HT-29 (cell line): ENCODE measurements at regions not wholly inside any gene's neighbourhood (a gene's known extent, or its start where the extent isn't known, plus 50 kb on each side); places are given as distances from the start of the nearest gene placed in this dataset.

ENCODE experiments used
- DNase-seq: peaks from one replicate; pipeline ENCODE4 v3.0.0-alpha.2; 2015; ENCODE audit warnings: low spot score

DNA sequence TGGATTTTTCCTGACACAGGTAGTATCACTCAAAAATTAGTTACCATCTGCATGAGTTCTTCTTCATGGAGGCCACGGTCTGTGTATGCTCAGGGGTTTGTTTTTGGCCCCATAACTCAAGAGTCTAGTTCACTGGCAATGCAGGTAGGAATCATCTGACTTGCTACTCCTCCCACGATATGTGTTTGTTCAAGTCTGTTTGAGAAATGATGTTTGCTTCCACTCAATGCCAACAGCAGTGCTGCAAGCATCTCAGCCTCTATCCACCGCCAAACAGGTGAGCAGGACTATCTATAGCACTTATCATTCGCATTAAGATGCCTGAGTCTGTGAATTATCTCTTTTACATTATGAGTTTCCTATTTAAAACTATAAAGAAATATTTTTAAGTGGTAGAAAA lies 264.8 kb upstream of the PTGER4 start:
- DNase-seq: no peak

DNA sequence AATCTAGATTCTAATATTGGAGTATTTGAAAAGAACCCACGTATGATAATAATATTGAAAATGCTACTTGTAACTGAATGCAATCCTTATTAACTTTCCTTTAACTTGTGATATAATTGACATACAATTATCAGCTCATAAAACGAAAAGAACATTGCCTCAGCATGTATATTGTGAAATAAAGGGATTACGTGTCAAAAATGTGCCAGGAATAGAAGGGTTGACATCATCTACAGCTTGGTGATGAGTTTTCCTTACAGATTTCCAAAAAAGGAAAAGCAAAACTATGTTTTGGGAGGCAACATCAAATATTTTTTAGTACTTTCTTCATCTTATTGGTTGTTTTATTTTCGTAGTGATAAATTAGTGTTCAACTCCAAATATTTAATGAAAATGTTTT lies 266.0 kb upstream of the PTGER4 start:
- no peak for DNase-seq

DNA sequence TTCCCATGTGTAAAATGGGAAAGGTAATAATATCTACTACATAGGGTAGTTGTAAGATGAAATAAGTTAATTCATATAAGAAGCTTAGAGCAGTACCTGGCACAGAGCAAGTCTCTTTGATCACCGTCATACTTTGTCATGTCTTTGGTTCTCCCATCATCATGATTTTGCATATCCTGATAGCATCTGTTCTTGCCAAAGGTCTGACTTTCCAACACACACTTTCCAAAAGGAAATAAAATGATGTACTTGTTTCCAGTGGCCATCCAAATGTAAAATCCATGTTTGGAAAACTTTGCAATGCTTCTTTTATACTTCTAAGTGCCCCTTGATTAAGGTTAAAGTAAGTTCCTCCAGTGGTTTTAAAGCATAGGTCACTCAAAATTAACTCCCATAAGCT lies 266.9 kb upstream of the PTGER4 start:
- DNase-seq: no peak

DNA sequence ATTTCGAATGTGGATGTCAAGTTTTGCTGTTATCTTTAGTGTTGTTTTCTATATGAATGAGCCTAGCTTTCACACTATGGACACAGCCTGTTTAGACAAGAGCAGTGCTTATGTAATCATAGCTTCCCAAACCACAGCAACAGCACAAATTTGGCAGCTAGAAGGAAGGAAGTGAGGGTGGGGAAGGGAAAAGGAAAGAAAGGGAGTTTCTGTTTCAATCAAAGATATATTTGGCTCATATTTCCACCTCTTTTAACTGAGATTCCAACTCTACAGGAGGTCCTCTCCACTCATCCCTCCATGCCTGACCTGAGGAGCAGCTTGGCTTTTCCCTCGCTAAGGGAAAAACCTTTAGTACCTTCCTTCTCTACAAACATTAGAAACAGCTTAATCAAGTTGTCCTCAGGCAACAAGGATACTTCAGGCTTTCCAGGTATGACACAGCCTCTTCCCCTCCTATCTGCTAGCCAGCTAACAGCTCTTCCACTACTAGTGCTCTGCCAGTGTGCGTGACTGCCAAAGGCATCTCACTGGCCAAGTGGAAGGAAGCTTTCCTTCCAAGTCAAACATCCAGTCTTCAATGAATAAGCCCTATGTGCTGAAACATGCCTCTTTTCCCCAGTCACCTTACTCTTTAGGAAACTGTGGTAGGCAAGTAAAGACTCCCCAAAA lies 268.6 kb upstream of the PTGER4 start:
- no peak for DNase-seq

DNA sequence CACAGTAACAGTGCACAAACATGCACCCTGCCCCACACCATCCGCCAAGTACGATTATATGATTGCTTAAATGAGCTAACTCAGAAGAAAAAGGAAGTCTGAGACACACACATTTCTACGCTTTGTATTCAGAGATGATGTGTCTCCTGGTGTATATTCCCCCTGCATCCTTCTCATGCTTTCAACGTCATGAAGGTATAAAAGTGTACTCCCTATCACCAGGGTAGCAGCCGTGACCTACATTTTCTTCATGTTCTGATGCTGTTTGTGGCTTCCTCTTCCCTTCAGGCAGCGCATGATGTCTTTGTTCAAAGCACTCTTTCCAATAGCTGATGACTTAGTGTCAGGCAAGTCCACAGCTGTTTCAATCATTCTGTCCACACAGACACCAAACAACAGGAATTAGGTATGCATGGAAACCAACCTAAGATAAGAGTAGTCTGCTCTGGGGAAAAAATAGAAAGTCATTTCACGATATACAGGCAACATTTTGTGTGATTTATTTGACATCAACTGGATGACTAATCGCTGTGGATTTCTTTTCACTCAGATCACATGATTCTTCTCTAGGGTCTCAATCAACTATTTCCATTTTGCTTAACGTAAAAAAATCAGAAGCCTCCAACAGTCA lies 269.4 kb upstream of the PTGER4 start:
- no peak for DNase-seq

DNA sequence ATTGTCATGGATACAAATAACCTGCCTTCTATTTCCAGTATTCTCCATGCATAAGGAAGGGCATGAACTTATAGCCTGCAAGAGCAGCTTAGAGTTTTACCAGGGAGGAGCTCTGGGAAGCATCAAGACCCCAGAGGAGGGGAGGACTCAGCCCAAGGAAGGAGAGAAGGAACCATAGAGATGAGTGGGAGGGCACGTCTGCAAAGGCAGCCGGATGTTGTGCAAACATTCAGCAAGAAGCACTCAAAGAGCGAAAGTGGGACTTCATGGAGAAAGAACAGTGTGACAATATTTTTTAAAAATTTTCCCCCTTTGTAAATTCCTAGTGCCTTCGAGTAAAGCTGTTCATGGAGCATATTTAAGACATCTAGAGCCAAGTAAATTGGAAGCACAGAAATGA lies 270.1 kb upstream of the PTGER4 start:
- DNase-seq: no peak

DNA sequence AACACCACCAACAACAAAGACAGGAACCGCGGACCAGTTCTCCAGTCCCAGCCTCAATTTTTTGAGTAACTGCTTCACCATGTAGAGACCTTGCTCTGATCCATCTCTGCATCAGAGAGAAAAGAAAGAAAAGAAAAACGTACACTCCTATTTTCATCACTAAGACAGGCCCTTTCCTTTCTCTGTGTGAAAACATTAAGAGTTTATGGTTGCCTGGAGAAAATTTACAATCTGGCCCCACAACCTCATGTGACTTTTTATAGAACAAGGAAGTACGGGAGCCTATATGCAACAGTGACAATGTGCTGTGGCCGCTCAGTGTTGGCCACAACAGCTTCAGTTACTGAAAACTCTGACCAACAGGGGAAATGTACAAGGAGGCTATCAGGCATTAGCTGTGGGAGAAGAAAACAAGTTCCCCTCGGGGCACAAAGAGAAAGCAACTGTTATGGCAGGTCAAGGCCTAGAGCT lies 272.9 kb upstream of the PTGER4 start:
- DNase-seq: no peak

DNA sequence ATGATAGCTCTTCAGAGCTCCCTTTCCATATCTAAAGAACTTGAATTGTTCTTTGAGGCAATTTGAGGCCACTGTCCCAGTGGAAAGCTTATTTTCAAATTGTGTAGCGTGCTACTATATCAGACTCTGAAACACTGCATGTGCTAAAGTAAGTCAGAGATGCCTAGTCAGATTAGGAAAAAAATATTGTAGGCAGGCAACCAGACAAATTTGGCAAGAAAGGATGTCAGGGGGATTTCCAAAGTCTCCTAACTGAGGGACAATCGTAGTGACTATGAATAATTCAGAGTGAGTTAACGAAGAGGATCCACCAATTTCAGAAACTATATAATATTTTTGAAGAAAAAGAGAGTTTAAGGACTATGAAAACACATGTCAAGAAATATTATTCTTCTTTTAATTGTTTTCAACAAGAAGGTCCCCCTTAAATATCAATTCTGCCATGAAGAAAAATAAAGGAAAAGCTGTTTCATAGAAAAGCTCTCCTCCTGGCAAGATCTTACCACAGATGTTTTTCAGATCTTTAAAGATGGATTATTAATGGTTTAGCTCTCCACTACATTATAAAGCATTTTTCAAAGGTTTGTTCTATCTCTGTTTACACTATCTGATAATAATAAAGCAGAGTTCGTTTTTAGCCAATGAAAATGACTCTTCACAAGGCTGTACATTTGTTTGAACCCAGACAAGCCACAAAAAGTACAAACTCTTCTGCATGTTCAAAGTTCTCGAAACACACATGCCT lies 273.5 kb upstream of the PTGER4 start:
- no peak for DNase-seq

DNA sequence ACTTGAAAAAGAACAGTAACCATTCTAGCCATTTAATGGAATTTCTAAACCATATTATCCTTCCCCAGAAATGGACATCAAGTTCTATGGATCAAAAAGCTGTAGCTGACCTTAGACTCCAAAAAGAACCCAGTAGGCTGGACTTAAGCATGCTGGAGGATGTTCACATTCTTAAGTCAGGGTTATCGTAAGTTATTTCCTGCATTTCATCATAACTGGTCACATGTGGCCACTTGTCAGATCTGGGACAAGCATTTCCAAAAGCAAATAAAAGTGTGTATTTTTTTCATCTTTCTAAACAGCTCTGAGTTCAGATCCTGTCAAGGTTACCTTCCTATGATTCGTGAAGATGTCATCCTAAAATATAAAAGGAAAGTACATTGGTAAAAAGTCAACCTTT lies 274.5 kb upstream of the PTGER4 start:
- DNase-seq: no peak

DNA sequence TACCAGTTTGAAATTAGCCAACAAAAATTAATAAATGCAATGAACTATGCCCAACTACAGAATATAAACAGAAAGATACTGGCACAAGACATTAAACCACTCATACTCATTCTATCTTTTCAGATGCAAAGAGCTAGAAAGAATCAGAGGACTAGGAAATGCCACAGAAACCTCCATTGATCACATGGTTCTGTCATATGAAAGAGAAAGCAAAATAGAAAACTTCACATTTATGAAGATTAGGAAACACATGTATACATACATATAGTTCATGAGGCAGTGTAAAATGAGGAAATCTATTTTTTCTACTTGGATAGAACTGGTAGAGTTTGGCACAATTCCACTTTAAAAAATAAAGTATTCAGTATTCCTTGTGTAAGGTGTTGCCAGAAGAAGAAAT lies 275.1 kb upstream of the PTGER4 start:
- no peak for DNase-seq

DNA sequence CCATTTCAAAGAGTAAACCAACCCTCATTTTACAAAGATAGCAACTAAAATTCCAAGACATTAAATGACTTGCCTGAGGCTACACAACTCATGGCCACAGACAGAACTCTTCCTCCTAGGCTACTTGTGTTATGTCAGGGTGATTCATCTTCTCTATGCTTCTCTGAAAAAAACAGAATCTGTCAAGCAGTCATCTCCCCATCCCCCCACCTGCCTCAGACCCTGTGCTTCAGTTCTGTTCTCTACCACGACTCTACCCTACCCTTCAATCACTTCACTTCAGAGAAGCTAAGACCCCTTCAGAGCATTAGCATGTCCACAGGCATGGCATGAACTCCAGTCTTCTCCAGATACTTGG lies 277.7 kb upstream of the PTGER4 start:
- DNase-seq: no peak

DNA sequence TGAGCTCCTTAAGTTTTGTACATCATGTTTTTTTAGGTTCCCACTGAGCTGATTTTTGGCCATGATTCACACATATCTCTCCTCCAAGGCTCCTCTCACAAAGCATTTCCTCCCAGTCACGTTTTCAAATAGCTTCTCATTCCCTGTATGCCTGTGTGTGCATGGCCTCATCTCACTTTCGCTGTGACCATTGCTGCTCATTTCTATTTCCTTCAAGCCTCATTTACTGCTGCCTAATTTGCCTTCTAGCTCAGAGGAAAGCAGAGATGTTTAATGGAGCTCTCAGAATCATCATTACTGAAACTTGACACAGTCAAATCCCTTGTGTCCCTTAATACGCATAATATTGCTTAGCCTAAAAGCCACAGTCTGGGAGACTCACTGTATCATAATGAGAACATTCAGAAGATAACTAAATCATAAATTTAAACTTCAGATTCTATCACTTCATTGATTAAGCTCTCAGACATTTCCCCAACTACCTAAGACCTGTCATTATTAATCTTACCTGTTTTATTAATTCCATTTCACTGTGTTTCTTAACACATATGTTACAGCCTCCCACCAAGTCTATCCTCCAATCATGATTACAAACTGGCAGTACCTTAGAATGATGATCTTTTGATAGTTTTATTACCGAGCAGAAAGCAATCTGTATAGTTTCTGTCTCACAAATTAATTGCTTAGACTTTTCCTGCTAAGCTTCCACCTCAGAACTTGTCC lies 278.3 kb upstream of the PTGER4 start:
- no peak for DNase-seq

DNA sequence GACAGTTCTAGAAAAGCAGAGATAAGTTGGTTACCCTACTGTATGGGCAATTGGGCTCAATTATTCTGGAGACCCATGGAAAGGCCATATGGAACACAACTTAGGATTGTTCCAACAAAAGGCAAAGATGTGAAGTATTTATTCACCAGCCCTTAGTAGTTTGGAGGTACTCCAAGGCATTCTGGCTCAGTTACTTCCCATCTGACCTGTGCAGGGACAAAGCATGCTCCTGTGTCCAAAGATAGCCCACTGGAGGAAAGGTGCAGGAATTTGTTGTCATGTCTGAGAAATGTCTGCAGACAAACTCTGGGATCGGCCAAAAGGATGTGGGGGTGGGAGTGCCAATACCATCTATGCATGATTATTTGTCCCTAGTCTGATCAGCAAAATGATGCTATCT lies 279.5 kb upstream of the PTGER4 start:
- no peak for DNase-seq

DNA sequence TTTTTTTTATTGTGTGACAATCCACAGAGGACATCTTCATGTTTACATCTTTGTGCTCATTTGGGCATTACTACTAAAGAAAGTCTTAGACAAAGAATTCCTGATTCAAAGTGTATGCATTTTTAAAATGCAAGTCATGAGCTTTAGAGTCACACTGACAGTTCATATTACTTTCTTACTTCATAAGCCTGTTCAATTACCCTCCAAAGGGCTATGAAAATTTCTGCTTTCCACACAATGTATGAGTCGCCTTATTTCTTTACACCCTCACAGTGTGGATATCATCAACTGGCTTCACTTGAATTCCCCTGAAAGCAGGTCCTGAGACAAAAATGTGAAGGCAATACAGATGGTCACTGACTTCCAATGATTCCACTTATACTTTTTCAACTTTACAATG lies 280.4 kb upstream of the PTGER4 start:
- no peak for DNase-seq

DNA sequence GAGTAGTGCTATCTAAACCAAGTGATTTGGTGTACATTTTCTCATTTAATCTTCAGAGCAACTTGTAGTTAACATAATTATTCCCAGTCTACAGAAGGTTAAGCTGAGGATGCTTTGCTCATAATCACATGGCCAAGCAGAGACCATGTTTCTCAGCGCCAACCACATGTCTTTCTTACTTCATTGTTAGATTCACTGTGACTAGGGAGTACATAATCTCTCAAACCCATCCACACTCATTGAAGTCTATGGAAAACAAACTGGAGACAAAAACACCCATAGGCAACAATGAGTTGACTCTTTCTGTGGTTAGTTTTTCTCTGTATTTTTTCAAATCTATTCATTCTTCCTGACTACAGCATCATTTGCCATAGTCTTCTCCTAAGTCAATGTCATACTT lies 281.7 kb upstream of the PTGER4 start:
- DNase-seq: no peak

DNA sequence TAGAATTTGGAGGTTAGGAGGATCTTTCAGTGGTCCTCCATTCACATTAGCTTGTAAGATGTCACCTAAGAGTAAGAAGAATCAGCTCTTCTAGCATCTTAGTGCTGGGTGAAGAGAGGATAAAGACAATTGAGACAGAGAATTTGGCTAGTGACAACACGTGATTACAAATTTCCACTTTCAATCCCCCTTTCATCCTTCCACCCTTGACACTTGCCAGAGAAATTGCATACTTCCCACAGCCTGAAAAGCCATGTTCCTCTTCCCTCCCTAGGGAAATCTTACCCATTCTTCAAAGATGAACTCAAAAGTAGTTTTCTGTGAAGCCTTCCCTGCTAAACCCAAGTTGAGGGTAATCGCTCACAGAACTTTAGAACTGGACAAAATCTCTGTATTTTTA lies 282.6 kb upstream of the PTGER4 start:
- no peak for DNase-seq

DNA sequence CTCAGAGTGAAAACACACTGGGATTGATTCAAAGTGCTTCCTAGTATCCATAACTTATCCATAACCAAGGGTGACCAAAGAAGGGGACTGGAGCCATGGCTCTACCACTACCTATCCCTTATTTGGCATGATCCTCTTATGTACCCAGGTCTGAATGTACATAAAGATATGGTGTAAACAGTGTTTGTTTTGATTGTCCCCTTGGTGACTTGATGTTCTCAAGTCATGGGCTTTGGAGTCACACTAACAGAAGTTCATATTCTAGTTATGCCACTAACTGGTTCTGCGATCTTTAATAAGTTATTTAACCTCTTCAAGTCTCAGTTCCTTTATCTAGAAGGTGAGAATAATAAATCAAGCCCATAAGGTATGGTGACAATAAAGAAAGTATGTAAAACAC lies 283.4 kb upstream of the PTGER4 start:
- no peak for DNase-seq

DNA sequence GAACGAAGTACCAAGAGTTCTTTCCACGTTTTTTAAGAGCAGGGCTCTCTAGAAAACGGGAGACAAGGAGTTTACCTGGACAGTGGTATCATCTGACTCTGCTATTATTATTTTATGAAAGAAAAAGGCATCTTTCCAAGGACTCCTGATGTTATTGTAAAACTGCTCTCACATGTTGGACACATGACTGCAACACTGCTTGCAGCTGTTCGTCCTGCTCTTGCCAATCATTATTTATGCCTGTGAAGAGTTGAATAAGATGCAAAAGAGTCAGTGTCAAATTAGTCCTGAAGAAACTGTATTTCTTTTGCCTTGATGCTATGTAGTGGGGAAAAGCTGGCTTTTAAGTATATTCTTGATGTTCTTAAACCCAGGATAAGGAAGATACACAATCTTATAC lies 284.5 kb upstream of the PTGER4 start:
- DNase-seq: no peak

DNA sequence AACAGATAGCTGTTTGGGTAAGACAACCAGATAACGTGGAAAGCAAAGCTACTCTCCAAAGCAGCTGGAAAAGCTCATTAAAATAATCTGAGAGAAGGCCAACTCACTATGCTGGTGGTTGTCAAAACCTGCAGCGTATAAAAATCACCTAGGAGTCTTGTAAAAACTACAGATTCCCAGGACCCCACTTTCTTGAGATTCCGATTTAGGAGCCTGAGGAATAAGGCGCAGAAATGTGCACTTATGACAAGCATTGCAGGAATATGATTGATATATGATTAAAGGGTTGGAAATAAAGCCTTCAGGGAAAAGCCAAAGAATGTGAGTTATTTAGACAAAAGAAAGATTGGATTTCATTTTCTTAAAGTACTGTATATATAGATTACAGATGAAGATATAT lies 285.0 kb upstream of the PTGER4 start:
- DNase-seq: no peak

DNA sequence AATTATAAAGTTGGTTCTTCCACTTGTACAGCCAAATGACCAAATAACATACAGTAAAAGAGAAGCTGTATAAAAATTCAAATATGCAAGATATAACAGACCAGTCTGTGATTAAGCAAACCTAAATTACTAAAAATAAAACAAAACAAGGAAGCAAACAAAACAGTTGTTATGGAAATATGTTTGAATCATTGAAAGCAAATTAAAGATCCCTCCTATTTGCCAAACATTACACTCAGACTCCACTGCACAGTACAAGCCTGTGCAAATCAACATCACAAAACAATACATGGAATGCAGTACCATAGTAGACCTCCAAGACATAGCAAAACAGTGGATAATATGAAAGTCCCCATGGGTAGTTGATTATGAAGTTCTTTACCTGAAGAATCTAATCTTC lies 288.1 kb upstream of the PTGER4 start:
- no peak for DNase-seq

DNA sequence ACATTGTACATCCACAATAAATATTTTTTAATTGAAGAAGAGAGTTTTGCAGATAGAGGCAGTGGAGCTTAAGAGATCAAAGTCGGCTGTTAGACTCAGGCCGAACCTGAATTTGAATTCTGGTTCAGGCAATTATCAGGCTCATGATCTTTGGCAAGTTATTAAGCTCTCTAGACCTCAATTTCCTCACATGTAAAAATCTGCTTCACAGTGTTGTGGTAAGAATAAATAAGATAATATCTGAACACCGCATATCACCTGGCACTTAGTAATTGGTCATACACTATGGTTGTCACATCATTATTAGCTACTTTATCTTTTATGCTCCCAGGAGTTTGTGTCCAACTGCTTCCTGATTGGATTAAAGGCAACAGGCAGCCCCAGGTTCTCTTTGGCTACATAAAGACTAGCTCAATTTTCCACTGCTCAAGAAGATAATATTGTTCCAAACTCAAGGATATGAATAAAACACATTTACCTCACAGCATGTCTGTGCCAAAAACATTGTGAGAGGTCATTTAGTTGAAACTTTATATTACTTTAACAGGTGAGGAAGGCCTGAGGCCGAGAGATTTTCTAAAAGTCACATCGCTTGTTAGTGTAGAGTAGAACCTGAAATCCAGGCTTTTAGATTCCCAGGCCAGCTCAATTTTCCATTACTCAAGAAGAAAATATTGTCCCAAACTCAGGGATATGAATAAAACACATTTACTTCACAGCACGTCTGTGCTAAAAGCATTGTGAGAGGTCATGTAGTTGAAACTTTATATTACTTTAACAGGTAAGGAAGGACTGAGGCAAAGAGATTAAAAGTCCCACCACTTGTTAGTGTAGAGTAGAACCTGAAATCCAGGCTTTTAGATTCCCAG lies 289.2 kb upstream of the PTGER4 start:
- DNase-seq: no peak

DNA sequence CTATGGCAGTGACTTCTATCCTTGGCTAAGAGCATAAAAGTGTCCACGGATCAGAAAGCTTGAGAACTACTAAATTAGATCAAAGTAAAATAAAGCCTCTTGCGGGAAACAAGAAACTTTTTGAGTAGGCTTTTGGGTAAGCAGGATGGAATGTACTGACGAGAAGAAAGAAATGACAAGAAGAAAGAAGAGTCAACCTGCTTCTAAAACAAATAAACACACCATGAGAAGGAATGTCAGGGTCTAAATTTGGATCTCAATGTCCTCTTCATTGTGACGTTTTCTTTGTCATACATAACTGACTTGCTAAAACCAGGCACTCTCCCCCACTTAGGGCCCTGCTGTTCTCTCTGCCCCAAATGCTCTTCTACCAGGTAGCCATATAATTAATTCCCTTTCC lies 290.1 kb upstream of the PTGER4 start:
- no peak for DNase-seq
